Heart left ventricle (tissue), 13 donors: ENCODE measurements at regions not wholly inside any gene's neighbourhood (a gene's known extent, or its start where the extent isn't known, plus 50 kb on each side); places are given as distances from the start of the nearest gene placed in this dataset.

Source experiments
- POLR2A ChIP-seq, 2 donors: fragments of 450-650 bp; IDR thresholded peaks; one replicate each; pipeline ENCODE4 v1.6.1; 2017; ENCODE audit warnings: antibody characterized with exemption in 2 of 2, mild to moderate bottlenecking in 2 of 2, moderate library complexity in 2 of 2
- TF ChIP-seq, protein P1 (sequence below), 12 donors: fragments of 200-600 bp; sonication (generic) in 4 of 12; IDR thresholded peaks; one replicate each; pipeline versions ENCODE4 v1.5.0 to v1.8.0; 2018 to 2022; ENCODE audit warnings: antibody characterized with exemption in 12 of 12, mild to moderate bottlenecking in 5 of 12
- donor health status: ischemic (EF 13 %, LVEDD 7.1; RV severe dilation, severe dysfunction).
- donor health status: DM: no; HTN: yes; CAD: no.
- donor health status: DM: no; HTN: no; CAD: no.
- donor health status: ischemic (EF 25% LVEDD 6.9; RV normal size, moderate dysfunction).
- donor health status: ischemic (EF 25% LVEDD 5.7; RV mildly dilated, moderate dysfunction).
- donor health status: ischemic (EF 35%, LVEDD 5.7; RV mildly dilated, moderate dysfunction).
- donor health status: nonischemic (EF 11% LVEDD 7.7; RV severe dilation, severe dysfunction).
- donor health status: DM: yes; HTN: yes; CAD: no.
- donor health status: PGD.
- donor health status: ischemic (EF 29% LVEDD 5.4; RV normal size, mild dysfunction).
- donor health status: nonischemic (EF 23%, LVEDD 6.1; RV moderate dilation, normal function).

DNA sequence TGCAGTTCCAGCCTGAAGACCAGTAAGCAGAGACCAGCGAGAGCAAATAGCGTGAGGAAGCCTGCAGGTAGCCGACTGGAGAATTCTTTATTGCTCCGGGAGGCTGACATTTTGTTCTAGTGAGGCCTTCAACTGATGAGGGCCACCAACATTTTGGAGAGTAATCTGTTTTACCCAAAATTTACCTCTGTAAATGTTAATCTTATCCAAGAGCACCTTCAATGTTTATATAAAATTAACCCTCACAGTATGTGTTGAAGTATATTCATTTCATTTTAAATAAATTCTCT is 546.4 kb upstream of the SLITRK5 start:
- TF ChIP-seq POLR2A (IDR thresholded peaks at IDR 0.05): no peak
- TF ChIP-seq, protein P1, sequence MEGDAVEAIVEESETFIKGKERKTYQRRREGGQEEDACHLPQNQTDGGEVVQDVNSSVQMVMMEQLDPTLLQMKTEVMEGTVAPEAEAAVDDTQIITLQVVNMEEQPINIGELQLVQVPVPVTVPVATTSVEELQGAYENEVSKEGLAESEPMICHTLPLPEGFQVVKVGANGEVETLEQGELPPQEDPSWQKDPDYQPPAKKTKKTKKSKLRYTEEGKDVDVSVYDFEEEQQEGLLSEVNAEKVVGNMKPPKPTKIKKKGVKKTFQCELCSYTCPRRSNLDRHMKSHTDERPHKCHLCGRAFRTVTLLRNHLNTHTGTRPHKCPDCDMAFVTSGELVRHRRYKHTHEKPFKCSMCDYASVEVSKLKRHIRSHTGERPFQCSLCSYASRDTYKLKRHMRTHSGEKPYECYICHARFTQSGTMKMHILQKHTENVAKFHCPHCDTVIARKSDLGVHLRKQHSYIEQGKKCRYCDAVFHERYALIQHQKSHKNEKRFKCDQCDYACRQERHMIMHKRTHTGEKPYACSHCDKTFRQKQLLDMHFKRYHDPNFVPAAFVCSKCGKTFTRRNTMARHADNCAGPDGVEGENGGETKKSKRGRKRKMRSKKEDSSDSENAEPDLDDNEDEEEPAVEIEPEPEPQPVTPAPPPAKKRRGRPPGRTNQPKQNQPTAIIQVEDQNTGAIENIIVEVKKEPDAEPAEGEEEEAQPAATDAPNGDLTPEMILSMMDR (IDR thresholded peaks at IDR 0.05): no peak
